HFF-Myc (cell line): ENCODE measurements at regions not wholly inside any gene's neighbourhood (a gene's known extent, or its start where the extent isn't known, plus 50 kb on each side); places are given as distances from the start of the nearest gene placed in this dataset.

Experiments
- DNase-seq: peaks from one replicate; pipeline ENCODE4 v3.0.0-alpha.2; 2011; ENCODE audit warnings: low read depth; ENCODE audit errors: extremely low read depth
- H3K4me3 ChIP-seq: replicated peaks from 2 replicates; pipeline ENCODE4 v1.5.1; 2011; ENCODE audit warnings: low read depth, mild to moderate bottlenecking, control low read depth, low read length
- CTCF ChIP-seq: IDR thresholded peaks from 2 replicates; pipeline ENCODE4 v1.5.1; 2012; ENCODE audit warnings: mild to moderate bottlenecking, low read depth, low read length, control low read depth; ENCODE audit errors: missing control alignments

- no peak for TF ChIP-seq CTCF
- no peak for DNase-seq
- no peak overlapping the region for H3K4me3 ChIP-seq
These were observed 78.2 kb upstream of the NLRP1 start for GRCh38 chr17:5662409-5663085.

- no peak for DNase-seq
- TF ChIP-seq CTCF = no peak
- no peak overlapping the region for H3K4me3 ChIP-seq
These were observed 80.9 kb upstream of the NLRP1 start for GRCh38 chr17:5665164-5665563.

- no peak for DNase-seq
- TF ChIP-seq CTCF = peak; percentile 33
- H3K4me3 ChIP-seq = no peak overlapping the region
These were observed 83.6 kb upstream of the NLRP1 start for GRCh38 chr17:5667871-5668270.

GRCh38 chr17:5668557-5669138 is 84.3 kb upstream of the NLRP1 start:
- H3K4me3 ChIP-seq = no peak overlapping the region
- DNase-seq = no peak
- no peak for TF ChIP-seq CTCF

- H3K4me3 ChIP-seq = no peak overlapping the region
- no peak for DNase-seq
- TF ChIP-seq CTCF = no peak
These were observed 84.9 kb upstream of the NLRP1 start for GRCh38 chr17:5669191-5669590.

- no peak for TF ChIP-seq CTCF
- H3K4me3 ChIP-seq = no peak overlapping the region
- no peak for DNase-seq
These were observed 87.8 kb upstream of the NLRP1 start for GRCh38 chr17:5672141-5672540.
